ENCODE measurements at regions not wholly inside any gene's neighbourhood (a gene's known extent, or its start where the extent isn't known, plus 50 kb on each side); places are given as distances from the start of the nearest gene placed in this dataset.

GRCh38 chr10:52615756-52616394 is 156.7 kb downstream of the MBL2 start:
- no peak for TF ChIP-seq CTCF (IDR thresholded peaks at IDR 0.05; ENCODE audit: low read depth, low read length)
- peak; percentile 39 for DNase-seq (ENCODE audit: low read depth, low spot score)
- H3K4me3 ChIP-seq (ENCODE audit: low read depth, low read length) = no peak overlapping the region
- in situ Hi-C loops (cut with HindIII; ENCODE audit: low sequenced_read_pairs) = no loop called here

- in situ Hi-C loops (cut with HindIII; ENCODE audit: low sequenced_read_pairs) = no loop called here
- no peak for TF ChIP-seq CTCF (IDR thresholded peaks at IDR 0.05; ENCODE audit: low read depth, low read length)
- DNase-seq (ENCODE audit: low read depth, low spot score) = no peak
- no peak overlapping the region for H3K4me3 ChIP-seq (ENCODE audit: low read depth, low read length)
These were observed 156.2 kb downstream of the MBL2 start for GRCh38 chr10:52616395-52616764.

GRCh38 chr10:52617346-52617745 is 155.2 kb downstream of the MBL2 start:
- no peak overlapping the region for H3K4me3 ChIP-seq (ENCODE audit: low read depth, low read length)
- in situ Hi-C loops (cut with HindIII; ENCODE audit: low sequenced_read_pairs) = no loop called here
- DNase-seq (ENCODE audit: low read depth, low spot score) = no peak
- no peak for TF ChIP-seq CTCF (IDR thresholded peaks at IDR 0.05; ENCODE audit: low read depth, low read length)

GRCh38 chr10:52619052-52619451 is 153.5 kb downstream of the MBL2 start:
- TF ChIP-seq CTCF (IDR thresholded peaks at IDR 0.05; ENCODE audit: low read depth, low read length) = no peak
- in situ Hi-C loops (cut with HindIII; ENCODE audit: low sequenced_read_pairs) = no loop called here
- no peak overlapping the region for H3K4me3 ChIP-seq (ENCODE audit: low read depth, low read length)
- DNase-seq (ENCODE audit: low read depth, low spot score) = no peak

GRCh38 chr10:52621635-52622079 is 150.9 kb downstream of the MBL2 start:
- in situ Hi-C loops (cut with HindIII; ENCODE audit: low sequenced_read_pairs) = no loop called here
- no peak for DNase-seq (ENCODE audit: low read depth, low spot score)
- no peak for TF ChIP-seq CTCF (IDR thresholded peaks at IDR 0.05; ENCODE audit: low read depth, low read length)
- no peak overlapping the region for H3K4me3 ChIP-seq (ENCODE audit: low read depth, low read length)

- in situ Hi-C loops (cut with HindIII; ENCODE audit: low sequenced_read_pairs) = no loop called here
- TF ChIP-seq CTCF (IDR thresholded peaks at IDR 0.05; ENCODE audit: low read depth, low read length) = no peak
- H3K4me3 ChIP-seq (ENCODE audit: low read depth, low read length) = no peak overlapping the region
- DNase-seq (ENCODE audit: low read depth, low spot score) = no peak
These were observed 148.8 kb downstream of the MBL2 start for GRCh38 chr10:52623761-52624160.
